Spleen (tissue), 11 donors: ENCODE measurements at regions not wholly inside any gene's neighbourhood (a gene's known extent, or its start where the extent isn't known, plus 50 kb on each side); places are given as distances from the start of the nearest gene placed in this dataset.

Experiments used
- DNase-seq: peaks from one replicate; pipeline ENCODE4 v3.0.0-alpha.2; 2020
- H3K27ac ChIP-seq, 8 donors: fragments of 200-600 bp; sonication (generic) in 7 of 8; 1 replicate in 4 of 8; 2 replicates in 4 of 8; pipeline versions ENCODE4 v1.5.0 to v1.8.0; 2016 to 2021; ENCODE audit warnings: inconsistent platforms in 4 of 8, mild to moderate bottlenecking in 4 of 8, moderate library complexity in 1 of 8
- H3K27me3 ChIP-seq, 7 donors: fragments of 200-600 bp; sonication (generic) in 6 of 7; replicated peaks in 1 of 7; 1 replicate in 4 of 7; 2 replicates in 3 of 7; pipeline versions ENCODE4 v1.5.0 to v1.8.0; 2016 to 2021; ENCODE audit warnings: inconsistent platforms in 3 of 7, mild to moderate bottlenecking in 1 of 7
- H3K36me3 ChIP-seq, 6 donors: fragments of 200-600 bp; sonication (generic) in 5 of 6; 1 replicate in 4 of 6; 2 replicates in 2 of 6; pipeline versions ENCODE4 v1.5.0 to v1.8.0; 2016 to 2021; ENCODE audit warnings: inconsistent platforms in 2 of 6
- H3K4me1 ChIP-seq, 6 donors: fragments of 200-600 bp; sonication (generic) in 5 of 6; 1 replicate in 3 of 6; 2 replicates in 3 of 6; pipeline versions ENCODE4 v1.5.0 to v1.8.0; 2016 to 2021; ENCODE audit warnings: inconsistent platforms in 3 of 6
- H3K4me3 ChIP-seq, 8 donors: fragments of 200-600 bp; sonication (generic) in 7 of 8; 1 replicate in 4 of 8; 2 replicates in 4 of 8; pipeline versions ENCODE4 v1.5.0 to v1.8.0; 2016 to 2021; ENCODE audit warnings: inconsistent platforms in 4 of 8, mild to moderate bottlenecking in 4 of 8, moderate library complexity in 2 of 8
- H3K9me3 ChIP-seq, 8 donors: fragments of 200-600 bp; sonication (generic) in 7 of 8; 1 replicate in 4 of 8; 2 replicates in 4 of 8; pipeline versions ENCODE4 v1.5.0 to v1.8.0; 2016 to 2021; ENCODE audit warnings: inconsistent platforms in 4 of 8
- CTCF ChIP-seq, 11 experiments: fragments of 200-600 bp in 7 of 11; fragments of 450-650 bp in 4 of 11; sonication (generic) in 4 of 11; IDR thresholded peaks in 8 of 11; conservative IDR thresholded peaks in 3 of 11; 1 replicate in 7 of 11; 2 replicates in 4 of 11; pipeline versions ENCODE4 v1.4.0 to v1.8.0; 2016 to 2021; ENCODE audit warnings: antibody characterized with exemption in 11 of 11, inconsistent platforms in 4 of 11, mild to moderate bottlenecking in 1 of 11
- POLR2A ChIP-seq, 3 donors: fragments of 450-650 bp; IDR thresholded peaks; one replicate each; pipeline ENCODE4 v1.5.1; 2017; ENCODE audit warnings: antibody characterized with exemption in 3 of 3, mild to moderate bottlenecking in 1 of 3
- POLR2AphosphoS5 ChIP-seq, 3 donors: sonication (generic); formaldehyde crosslinking; IDR thresholded peaks; one replicate each; pipeline ENCODE4 v1.5.1; 2017; ENCODE audit warnings: antibody characterized with exemption in 3 of 3
- WGBS, 5 donors: extraction: QIAGEN DNeasy Blood & Tissue Kit in 3 of 5; methylation state at CpG; one replicate each; pipeline versions ENCODE4 v1.1.5 to v1.1.7; 2013 to 2018; 5-methylcytosine and 5-hydroxymethylcytosine counted together
- intact Hi-C: fragments of 100-400 bp; cut with DNase I; formaldehyde crosslinking; loops from one replicate; pipeline ENCODE4 v1.15.0; 2023; ENCODE audit warnings: low total_unique reads
- donor health status: healthy with polysubstance abuse.
- donor health status: DM: no; HTN: no; CAD: no; lungs with moderate emphysema.
- donor health status: DM: no; HTN: no; CAD: no.
- donor health status: Bipolar disorder and iron deficiency.
- donor health status: healthy.
- donor health status: DM: no; HTN: no; CAD: no.
- donor health status: DM: yes; HTN: yes; CAD: no.

DNA sequence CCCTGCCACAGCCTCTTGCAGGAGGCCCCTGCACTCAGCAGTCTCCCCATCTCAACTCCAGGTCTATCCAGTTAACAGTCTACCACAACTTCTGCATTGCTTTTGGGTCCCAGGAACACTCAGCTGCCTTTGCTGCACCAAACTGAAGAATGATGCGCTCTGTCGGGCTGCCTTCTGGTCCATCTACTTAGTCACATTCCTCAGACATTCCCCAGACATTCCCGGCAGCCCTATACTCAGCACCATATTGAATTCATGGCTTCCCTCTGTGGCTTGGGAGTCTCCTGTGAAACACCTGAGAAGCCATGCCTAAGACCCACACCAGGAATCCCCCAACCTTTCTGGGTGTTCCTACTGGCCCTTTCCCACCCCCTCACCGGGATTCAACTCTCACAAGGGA, 99.6 kb upstream of the COL21A1 start:
- TF ChIP-seq CTCF (IDR thresholded peaks at IDR 0.05 in 8 of 11, conservative IDR thresholded peaks at IDR 0.05 in 3 of 11) (no peak), POLR2AphosphoS5 (IDR thresholded peaks at IDR 0.05) (no peak), POLR2A (IDR thresholded peaks at IDR 0.05) (no peak)
- no peaks in the 10 kb centered on the region for H3K4me1 ChIP-seq
- intact Hi-C loops: no loop called here
- DNase-seq: no peak
- WGBS, 5 donors: 80 to 91% (median 86%) methylated on average over 4 of the region's 4 CpGs
- H3K36me3 ChIP-seq: no peaks in the 10 kb centered on the region
- no peaks in the 10 kb centered on the region for H3K9me3 ChIP-seq
- H3K27me3 ChIP-seq: no peaks in the 10 kb centered on the region
- H3K27ac ChIP-seq: no peak overlapping the region
- H3K4me3 ChIP-seq: no peak overlapping the region

DNA sequence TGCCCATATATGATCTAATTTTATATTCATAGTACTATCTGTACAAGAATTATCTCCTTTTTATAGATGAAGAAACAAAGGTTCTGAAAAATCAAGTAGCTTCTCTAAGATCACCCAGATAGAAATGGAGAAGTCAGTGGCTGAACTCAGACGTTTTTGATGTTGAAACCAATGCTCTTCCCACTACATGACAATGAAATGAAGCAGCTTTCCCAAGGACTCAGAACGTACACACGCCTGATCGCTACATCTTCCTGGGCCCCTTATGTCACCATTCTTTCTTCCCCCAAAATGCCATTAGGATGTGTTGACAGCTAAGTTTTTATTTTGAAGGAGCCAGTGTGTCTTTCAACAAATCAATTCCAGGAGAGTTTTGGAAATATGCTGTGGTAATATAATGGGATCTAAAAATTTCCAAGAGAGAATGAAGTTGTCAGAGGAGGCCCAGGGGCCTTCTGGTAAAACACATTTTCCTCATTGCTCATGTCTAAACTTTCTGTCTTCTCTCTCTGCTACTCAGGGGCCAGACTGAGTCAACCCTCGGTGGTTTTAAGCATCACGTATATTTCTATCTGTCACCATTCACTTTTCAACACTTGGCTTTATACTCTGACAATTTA, 98.1 kb upstream of the COL21A1 start:
- no peak for DNase-seq
- intact Hi-C loops: no loop called here
- TF ChIP-seq CTCF (IDR thresholded peaks at IDR 0.05 in 8 of 11, conservative IDR thresholded peaks at IDR 0.05 in 3 of 11) (no peak), POLR2A (IDR thresholded peaks at IDR 0.05) (no peak), POLR2AphosphoS5 (IDR thresholded peaks at IDR 0.05) (no peak)
- H3K36me3 ChIP-seq: no peaks in the 10 kb centered on the region
- no peaks in the 10 kb centered on the region for H3K4me1 ChIP-seq
- H3K27ac ChIP-seq: no peak overlapping the region
- no peak overlapping the region for H3K4me3 ChIP-seq
- WGBS, 5 donors: 51 to 77% (median 71%) methylated on average over 6 of the region's 6 CpGs
- H3K27me3 ChIP-seq: no peaks in the 10 kb centered on the region
- no peaks in the 10 kb centered on the region for H3K9me3 ChIP-seq

DNA sequence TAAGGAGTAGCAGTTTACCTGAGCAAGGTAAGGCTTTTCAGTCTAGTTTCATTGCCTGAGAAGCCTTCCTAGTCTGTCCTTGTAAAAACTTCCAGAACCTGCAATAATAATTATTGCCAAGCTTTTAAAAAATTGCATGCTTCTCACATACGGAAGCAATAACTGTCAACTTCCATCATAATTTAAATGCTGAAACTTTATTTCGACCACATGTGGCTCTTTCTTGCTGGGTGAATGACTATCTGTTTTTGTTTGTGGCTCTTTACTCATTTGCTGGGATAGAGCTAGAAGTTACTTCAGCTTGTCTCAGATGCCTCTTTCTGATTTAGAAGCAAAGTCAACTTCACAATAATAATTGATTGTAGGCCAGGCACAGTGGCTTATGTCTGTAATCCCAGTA, 95.9 kb upstream of the COL21A1 start:
- TF ChIP-seq CTCF (IDR thresholded peaks at IDR 0.05 in 8 of 11, conservative IDR thresholded peaks at IDR 0.05 in 3 of 11): no peak
- TF ChIP-seq POLR2A (IDR thresholded peaks at IDR 0.05): no peak
- TF ChIP-seq POLR2AphosphoS5 (IDR thresholded peaks at IDR 0.05): no peak
- no peak overlapping the region for H3K27ac ChIP-seq

GRCh38 chr6:56339524-56339923, 92.1 kb upstream of the COL21A1 start:
- intact Hi-C loops: no loop called here
- no peak overlapping the region for H3K27ac ChIP-seq
- no peaks in the 10 kb centered on the region for H3K4me1 ChIP-seq
- H3K36me3 ChIP-seq: no peaks in the 10 kb centered on the region
- DNase-seq: no peak
- H3K4me3 ChIP-seq: no peak overlapping the region
- WGBS, 5 donors: 31 to 66% (median 60%) methylated on average over 3 of the region's 3 CpGs
- no peaks in the 10 kb centered on the region for H3K9me3 ChIP-seq
- no peak for TF ChIP-seq CTCF (IDR thresholded peaks at IDR 0.05 in 8 of 11, conservative IDR thresholded peaks at IDR 0.05 in 3 of 11)
- no peak for TF ChIP-seq POLR2AphosphoS5 (IDR thresholded peaks at IDR 0.05)
- no peak for TF ChIP-seq POLR2A (IDR thresholded peaks at IDR 0.05)
- no peaks in the 10 kb centered on the region for H3K27me3 ChIP-seq

More for the DNA sequence above, 95.9 kb upstream of the COL21A1 start:
- Histone ChIP-seq H3K4me1 (no peaks in the 10 kb centered on the region), H3K27me3 (no peaks in the 10 kb centered on the region), H3K4me3 (no peak overlapping the region), H3K9me3 (no peaks in the 10 kb centered on the region), H3K36me3 (no peaks in the 10 kb centered on the region)
- intact Hi-C loops: no loop called here
- 71 to 89% (median 74%) methylated on average over 2 of the region's 2 CpGs for WGBS, 5 donors
- no peak for DNase-seq
